ENCODE measurements at regions not wholly inside any gene's neighbourhood (a gene's known extent, or its start where the extent isn't known, plus 50 kb on each side); places are given as distances from the start of the nearest gene placed in this dataset.

GRCh38 chr2:220396287-220396686 lies 768.9 kb downstream of the SLC4A3 start:
- no peak for DNase-seq
- Histone ChIP-seq H3K9me3 (ENCODE audit: control insufficient read depth in 2 of 3, insufficient read depth in 1 of 3, low read length in 3 of 3) (no peaks in the 10 kb centered on the region), H3K9ac (ENCODE audit: low read length in 3 of 3) (no peak overlapping the region), H3K4me3 (ENCODE audit: low read length in 3 of 3) (no peak overlapping the region), H3K4me1 (ENCODE audit: control insufficient read depth in 2 of 3, insufficient read depth in 2 of 3, low read depth in 1 of 3, low read length in 3 of 3) (no peaks in the 10 kb centered on the region), H3K36me3 (ENCODE audit: control insufficient read depth in 2 of 3, insufficient read depth in 3 of 3, low read length in 3 of 3) (no peaks in the 10 kb centered on the region), H3K27ac (ENCODE audit: low read depth in 2 of 2, low read length in 2 of 2) (no peak overlapping the region), H3K27me3 (ENCODE audit: control insufficient read depth, insufficient read depth, low read length) (no peaks in the 10 kb centered on the region)
- no peak for TF ChIP-seq CTCF (IDR thresholded peaks at IDR 0.05; ENCODE audit: borderline replicate concordance, extremely low read depth, insufficient read depth)
- intact Hi-C loops (cut with DNase I): no loop called here
- FAIRE-seq: no peak

DNA sequence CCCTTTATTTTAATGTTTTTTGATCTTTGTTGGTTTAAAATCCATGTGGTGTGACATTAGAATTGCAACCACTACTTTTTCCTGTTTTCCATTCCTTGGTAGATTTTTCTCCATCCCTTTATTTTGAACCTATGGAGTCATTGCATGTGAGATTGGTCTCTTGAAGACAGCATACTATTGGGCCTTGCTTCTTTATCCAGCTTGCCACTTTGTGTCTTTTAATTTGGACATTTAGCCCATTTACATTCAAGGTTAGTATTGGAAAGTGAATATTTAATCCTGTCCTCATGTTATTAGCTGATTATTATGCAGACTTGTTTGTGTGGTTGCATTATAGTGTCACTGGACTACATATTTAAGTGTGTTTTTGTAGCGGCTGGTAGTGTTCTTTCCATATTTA lies 782.9 kb downstream of the SLC4A3 start:
- DNase-seq: no peak
- no peaks in the 10 kb centered on the region for H3K4me1 ChIP-seq (ENCODE audit: control insufficient read depth in 2 of 3, insufficient read depth in 2 of 3, low read depth in 1 of 3, low read length in 3 of 3)
- no peak overlapping the region for H3K9ac ChIP-seq (ENCODE audit: low read length in 3 of 3)
- intact Hi-C loops (cut with DNase I): no loop called here
- no peak overlapping the region for H3K4me3 ChIP-seq (ENCODE audit: low read length in 3 of 3)
- H3K36me3 ChIP-seq (ENCODE audit: control insufficient read depth in 2 of 3, insufficient read depth in 3 of 3, low read length in 3 of 3): no peaks in the 10 kb centered on the region
- H3K9me3 ChIP-seq (ENCODE audit: control insufficient read depth in 2 of 3, insufficient read depth in 1 of 3, low read length in 3 of 3): peaks cover 0 to 8% (median 0%) of the 10 kb centered on the region in 3 donors
- no peaks in the 10 kb centered on the region for H3K27me3 ChIP-seq (ENCODE audit: control insufficient read depth, insufficient read depth, low read length)
- no peak for FAIRE-seq
- H3K27ac ChIP-seq (ENCODE audit: low read depth in 2 of 2, low read length in 2 of 2): no peak overlapping the region
- TF ChIP-seq CTCF (IDR thresholded peaks at IDR 0.05; ENCODE audit: borderline replicate concordance, extremely low read depth, insufficient read depth): no peak

DNA sequence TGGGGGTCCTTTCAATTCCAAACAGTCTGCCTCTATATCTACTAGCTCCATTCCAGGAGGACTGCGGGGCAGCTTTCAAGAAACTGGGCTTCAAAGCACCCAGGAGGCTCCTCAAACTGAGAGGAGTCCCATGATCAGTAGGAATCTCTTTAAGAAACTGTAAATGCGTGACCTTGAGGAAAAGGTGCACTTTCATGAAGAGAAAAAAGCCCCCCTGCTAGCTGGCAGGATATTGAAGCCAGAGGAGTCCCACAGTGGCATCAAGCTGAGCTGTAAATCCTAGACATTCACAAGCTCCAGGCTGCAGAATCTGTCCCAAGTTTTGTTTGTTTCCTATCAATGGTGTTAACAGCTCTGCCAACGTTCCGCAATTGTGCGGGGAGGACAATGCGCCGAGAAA lies 790.1 kb downstream of the SLC4A3 start:
- intact Hi-C loops (cut with DNase I): no loop called here
- no peaks in the 10 kb centered on the region for H3K4me1 ChIP-seq (ENCODE audit: control insufficient read depth in 2 of 3, insufficient read depth in 2 of 3, low read depth in 1 of 3, low read length in 3 of 3)
- no peak for FAIRE-seq
- H3K9ac ChIP-seq (ENCODE audit: low read length in 3 of 3): no peak overlapping the region
- TF ChIP-seq CTCF (IDR thresholded peaks at IDR 0.05; ENCODE audit: borderline replicate concordance, extremely low read depth, insufficient read depth): no peak
- no peak for DNase-seq
- H3K27ac ChIP-seq (ENCODE audit: low read depth in 2 of 2, low read length in 2 of 2): no peak overlapping the region
- no peaks in the 10 kb centered on the region for H3K36me3 ChIP-seq (ENCODE audit: control insufficient read depth in 2 of 3, insufficient read depth in 3 of 3, low read length in 3 of 3)
- H3K27me3 ChIP-seq (ENCODE audit: control insufficient read depth, insufficient read depth, low read length): no peaks in the 10 kb centered on the region
- H3K9me3 ChIP-seq (ENCODE audit: control insufficient read depth in 2 of 3, insufficient read depth in 1 of 3, low read length in 3 of 3): no peaks in the 10 kb centered on the region
- H3K4me3 ChIP-seq (ENCODE audit: low read length in 3 of 3): no peak overlapping the region

DNA sequence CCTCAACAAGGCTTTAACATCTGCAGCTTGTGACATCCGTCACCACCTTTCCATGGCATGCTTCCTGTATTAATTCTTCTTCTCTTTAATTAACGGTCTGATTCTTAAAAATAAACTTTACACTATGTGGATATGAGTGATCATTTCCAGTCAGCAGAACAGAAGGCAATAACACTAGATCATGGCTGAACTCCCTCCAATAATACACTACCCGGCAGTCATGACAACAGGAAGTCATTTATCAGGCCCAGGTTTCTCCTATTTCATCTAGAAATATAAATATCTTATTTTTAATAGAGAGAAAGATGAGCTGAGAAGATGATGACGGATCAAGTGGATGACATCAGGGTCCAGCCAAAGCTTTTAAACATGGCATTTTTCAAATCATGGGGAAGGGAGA lies 792.2 kb downstream of the SLC4A3 start:
- Histone ChIP-seq H3K9me3 (ENCODE audit: control insufficient read depth in 2 of 3, insufficient read depth in 1 of 3, low read length in 3 of 3) (no peaks in the 10 kb centered on the region), H3K9ac (ENCODE audit: low read length in 3 of 3) (no peak overlapping the region), H3K27ac (ENCODE audit: low read depth in 2 of 2, low read length in 2 of 2) (no peak overlapping the region), H3K36me3 (ENCODE audit: control insufficient read depth in 2 of 3, insufficient read depth in 3 of 3, low read length in 3 of 3) (no peaks in the 10 kb centered on the region), H3K4me1 (ENCODE audit: control insufficient read depth in 2 of 3, insufficient read depth in 2 of 3, low read depth in 1 of 3, low read length in 3 of 3) (no peaks in the 10 kb centered on the region), H3K4me3 (ENCODE audit: low read length in 3 of 3) (no peak overlapping the region), H3K27me3 (ENCODE audit: control insufficient read depth, insufficient read depth, low read length) (no peaks in the 10 kb centered on the region)
- no peak for TF ChIP-seq CTCF (IDR thresholded peaks at IDR 0.05; ENCODE audit: borderline replicate concordance, extremely low read depth, insufficient read depth)
- DNase-seq: no peak
- intact Hi-C loops (cut with DNase I): no loop called here
- FAIRE-seq: no peak

Measured in kidney (tissue), 13 donors.